AG04450 (cell line): ENCODE measurements at regions not wholly inside any gene's neighbourhood (a gene's known extent, or its start where the extent isn't known, plus 50 kb on each side); places are given as distances from the start of the nearest gene placed in this dataset.

Source experiments
- CTCF ChIA-PET: fragments of 300-600, 350-600 bp; formaldehyde crosslinking; extraction: SDS; loops from one replicate; lab custom pipeline; 2022; ENCODE audit warnings: antibody characterized with exemption, inconsistent platforms; lab: Charles Lee
- POLR2A ChIA-PET: fragments of 350-600 bp; formaldehyde crosslinking; extraction: SDS; loops from one replicate; lab custom pipeline; 2021; ENCODE audit warnings: antibody characterized with exemption, inconsistent platforms; lab: Yijun Ruan, JAX
- DNase-seq: peaks from one replicate; pipeline ENCODE4 v3.0.0-alpha.2; 2011; ENCODE audit warnings: low read depth, low spot score
- H3K27ac ChIP-seq: one replicate; pipeline ENCODE4 v1.5.1; 2012; ENCODE audit warnings: low read depth, low read length, control low read depth
- H3K27me3 ChIP-seq: one replicate; pipeline ENCODE4 v1.6.0; 2012; ENCODE audit warnings: low read length; ENCODE audit not compliant: control insufficient read depth, insufficient read depth
- H3K4me3 ChIP-seq: 2 replicates; pipeline ENCODE4 v1.5.1; 2011; ENCODE audit warnings: mild to moderate bottlenecking, low read depth, low read length, control low read depth
- H3K9me3 ChIP-seq: 2 replicates; pipeline ENCODE4 v1.5.1; 2012; ENCODE audit warnings: low read length; ENCODE audit not compliant: control insufficient read depth, insufficient read depth
- TF ChIP-seq, protein P1 (sequence below): IDR thresholded peaks from 2 replicates; pipeline ENCODE4 v1.5.1; 2011; ENCODE audit warnings: low read depth, low read length, control low read depth, inconsistent platforms

- H3K9me3 ChIP-seq = no peaks in the 10 kb centered on the region
- ChIA-PET CTCF (no interaction called here), POLR2A (no interaction called here)
- H3K4me3 ChIP-seq = no peak overlapping the region
- no peak overlapping the region for H3K27ac ChIP-seq
- TF ChIP-seq, protein P1, sequence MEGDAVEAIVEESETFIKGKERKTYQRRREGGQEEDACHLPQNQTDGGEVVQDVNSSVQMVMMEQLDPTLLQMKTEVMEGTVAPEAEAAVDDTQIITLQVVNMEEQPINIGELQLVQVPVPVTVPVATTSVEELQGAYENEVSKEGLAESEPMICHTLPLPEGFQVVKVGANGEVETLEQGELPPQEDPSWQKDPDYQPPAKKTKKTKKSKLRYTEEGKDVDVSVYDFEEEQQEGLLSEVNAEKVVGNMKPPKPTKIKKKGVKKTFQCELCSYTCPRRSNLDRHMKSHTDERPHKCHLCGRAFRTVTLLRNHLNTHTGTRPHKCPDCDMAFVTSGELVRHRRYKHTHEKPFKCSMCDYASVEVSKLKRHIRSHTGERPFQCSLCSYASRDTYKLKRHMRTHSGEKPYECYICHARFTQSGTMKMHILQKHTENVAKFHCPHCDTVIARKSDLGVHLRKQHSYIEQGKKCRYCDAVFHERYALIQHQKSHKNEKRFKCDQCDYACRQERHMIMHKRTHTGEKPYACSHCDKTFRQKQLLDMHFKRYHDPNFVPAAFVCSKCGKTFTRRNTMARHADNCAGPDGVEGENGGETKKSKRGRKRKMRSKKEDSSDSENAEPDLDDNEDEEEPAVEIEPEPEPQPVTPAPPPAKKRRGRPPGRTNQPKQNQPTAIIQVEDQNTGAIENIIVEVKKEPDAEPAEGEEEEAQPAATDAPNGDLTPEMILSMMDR = no peak
- DNase-seq = no peak
- H3K27me3 ChIP-seq = no peaks in the 10 kb centered on the region
These were observed 210.0 kb upstream of the ADRA1D start for GRCh38 chr20:4459081-4459480.

DNA sequence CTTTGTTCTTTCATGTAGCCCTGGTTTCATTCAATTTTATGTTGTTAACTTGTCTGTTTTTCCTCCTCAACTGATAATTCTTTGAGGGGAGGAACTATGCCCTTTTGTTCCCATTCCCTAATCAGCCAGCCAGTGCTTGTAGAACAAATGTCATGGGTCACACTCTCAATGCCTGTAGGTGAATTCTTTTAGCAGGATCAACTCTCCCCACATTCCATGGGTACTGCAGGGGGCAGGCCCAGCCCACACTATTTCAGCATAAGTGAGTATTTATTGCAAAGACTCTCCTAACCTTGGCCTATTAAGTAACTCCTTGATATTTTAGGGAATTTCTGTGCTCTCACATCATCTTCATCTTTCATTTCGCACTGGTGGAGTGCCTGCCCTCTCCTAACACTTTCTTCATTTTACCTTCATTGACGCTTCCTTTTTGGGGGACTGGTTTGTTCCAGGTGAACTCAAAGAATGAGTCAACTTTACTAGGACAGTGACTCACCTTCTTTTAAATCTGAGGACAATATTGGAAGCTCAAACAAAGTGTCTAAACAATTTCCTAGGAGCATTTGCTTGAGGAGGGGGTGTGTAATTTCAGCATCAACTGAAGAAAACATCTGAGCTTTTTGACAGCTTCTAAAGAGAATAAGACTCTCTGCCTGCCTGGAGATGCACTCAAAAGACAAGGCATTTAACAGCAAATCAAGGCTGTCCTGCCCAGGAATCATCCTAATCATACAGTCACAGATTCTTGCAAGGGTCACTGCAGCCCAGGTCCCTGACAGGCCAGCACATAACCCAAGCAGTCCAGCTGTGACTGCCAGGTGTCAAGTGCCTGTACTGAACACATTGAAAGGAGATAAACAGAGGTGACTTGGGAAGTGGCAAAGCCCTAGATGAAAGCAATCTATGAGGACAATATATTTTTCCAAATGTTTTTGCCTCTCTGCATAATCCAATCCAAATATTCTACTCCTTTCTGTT lies 208.8 kb upstream of the ADRA1D start:
- CTCF ChIA-PET = no interaction called here
- H3K27ac ChIP-seq = no peak overlapping the region
- no peaks in the 10 kb centered on the region for H3K9me3 ChIP-seq
- TF ChIP-seq, protein P1 = no peak
- H3K27me3 ChIP-seq = no peaks in the 10 kb centered on the region
- no peak for DNase-seq
- H3K4me3 ChIP-seq = no peak overlapping the region
- POLR2A ChIA-PET = no interaction called here

DNA sequence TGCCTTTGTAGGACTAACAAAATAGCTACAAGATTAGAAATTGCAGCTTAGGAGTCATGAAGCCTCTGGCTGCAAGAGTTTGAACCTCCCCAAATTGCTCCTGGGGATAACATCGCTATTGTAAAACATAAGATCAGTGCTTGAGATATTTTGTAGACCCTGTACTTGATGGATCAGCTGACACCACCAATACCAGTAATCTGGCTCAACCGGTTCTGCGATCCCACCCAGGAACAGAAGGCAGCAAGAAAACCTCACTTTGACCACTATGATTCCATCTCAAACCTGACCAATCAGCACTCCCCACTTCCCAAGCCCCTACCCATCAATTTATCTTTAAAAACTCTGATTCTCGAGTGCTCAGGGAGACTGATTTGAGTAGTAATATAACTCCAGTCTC lies 206.9 kb upstream of the ADRA1D start:
- ChIA-PET CTCF (no interaction called here), POLR2A (no interaction called here)

DNA sequence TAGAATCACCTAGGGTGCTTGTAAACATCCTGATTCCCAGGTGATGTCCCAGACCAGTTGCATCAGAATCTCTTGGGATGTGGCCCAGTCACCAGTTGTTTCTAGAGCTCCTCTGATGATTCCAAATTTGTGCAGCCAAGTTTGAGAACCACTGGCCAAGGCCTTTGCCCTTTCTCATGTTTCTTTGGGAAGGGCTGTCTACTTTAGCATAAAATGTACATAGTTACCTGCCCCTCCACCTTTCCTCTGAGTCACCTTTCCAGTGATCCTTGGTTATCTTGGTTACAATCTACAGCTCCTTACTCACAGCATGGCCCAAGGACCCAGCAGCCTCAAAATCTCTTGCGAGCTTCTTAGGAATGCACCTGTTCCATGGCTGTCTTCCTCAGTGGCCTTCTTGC lies 206.2 kb upstream of the ADRA1D start:
- no peak for DNase-seq
- TF ChIP-seq, protein P1 = no peak
- Histone ChIP-seq H3K9me3 (no peaks in the 10 kb centered on the region), H3K27me3 (no peaks in the 10 kb centered on the region), H3K4me3 (no peak overlapping the region), H3K27ac (no peak overlapping the region)
- CTCF ChIA-PET = no interaction called here
- POLR2A ChIA-PET = no interaction called here

More for the DNA sequence above, 206.9 kb upstream of the ADRA1D start:
- H3K4me3 ChIP-seq = no peak overlapping the region
- no peak for DNase-seq
- no peaks in the 10 kb centered on the region for H3K27me3 ChIP-seq
- no peak overlapping the region for H3K27ac ChIP-seq
- H3K9me3 ChIP-seq = no peaks in the 10 kb centered on the region
- TF ChIP-seq, protein P1 = no peak

DNA sequence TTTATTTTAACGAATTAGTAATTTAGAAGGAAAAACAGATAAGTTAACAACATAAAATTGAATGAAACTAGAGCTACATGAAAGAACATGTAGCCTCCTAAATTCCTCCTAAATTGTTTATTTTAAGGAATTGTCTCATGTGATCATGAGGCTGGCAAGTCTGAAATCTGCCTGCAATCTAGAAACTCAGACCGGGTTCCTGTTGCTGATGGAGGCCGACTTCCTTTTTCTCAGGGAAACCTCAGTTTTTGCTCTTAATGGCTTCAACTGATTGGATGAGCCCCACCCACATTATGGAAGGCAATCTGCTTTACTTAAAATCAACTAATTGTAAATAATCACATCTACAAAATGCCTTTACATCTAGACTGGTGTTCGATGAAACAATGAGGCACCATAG lies 205.0 kb upstream of the ADRA1D start:
- Histone ChIP-seq H3K27me3 (no peaks in the 10 kb centered on the region), H3K9me3 (no peaks in the 10 kb centered on the region), H3K4me3 (no peak overlapping the region), H3K27ac (no peak overlapping the region)
- POLR2A ChIA-PET = no interaction called here
- CTCF ChIA-PET = no interaction called here
- TF ChIP-seq, protein P1 = no peak
- no peak for DNase-seq
